SJCRH30 (cell line): ENCODE measurements at regions not wholly inside any gene's neighbourhood (a gene's known extent, or its start where the extent isn't known, plus 50 kb on each side); places are given as distances from the start of the nearest gene placed in this dataset.
"Not testable (repeated sequence)": the region's sequence is repeated elsewhere in the genome, so short reads cannot be mapped to it uniquely, and the experiment has no call there.

Source experiments
- DNase-seq, 2 experiments: peaks; one replicate each; pipeline ENCODE4 v3.0.0-alpha.2; 2015 to 2020
- H3K27ac ChIP-seq: fragments of 250-450 bp; sonication (Bioruptor Pico); 2 replicates; pipeline ENCODE4 v1.5.1; 2020; ENCODE audit warnings: mild to moderate bottlenecking, moderate library complexity
- H3K27me3 ChIP-seq: fragments of 250-450 bp; sonication (Bioruptor Pico); 2 replicates; pipeline ENCODE4 v1.5.1; 2020; ENCODE audit warnings: mild to moderate bottlenecking, moderate library complexity
- H3K36me3 ChIP-seq: fragments of 250-450 bp; sonication (Bioruptor Pico); 2 replicates; pipeline ENCODE4 v1.5.1; 2020; ENCODE audit warnings: mild to moderate bottlenecking, moderate library complexity
- H3K4me1 ChIP-seq: fragments of 250-450 bp; sonication (Bioruptor Pico); 2 replicates; pipeline ENCODE4 v1.5.1; 2020; ENCODE audit warnings: mild to moderate bottlenecking, moderate library complexity
- H3K4me3 ChIP-seq: fragments of 250-450 bp; sonication (Bioruptor Pico); 2 replicates; pipeline ENCODE4 v1.5.1; 2020; ENCODE audit warnings: mild to moderate bottlenecking, moderate library complexity
- H3K9me3 ChIP-seq: fragments of 250-450 bp; sonication (Bioruptor Pico); replicated peaks from 2 replicates; pipeline ENCODE4 v1.5.1; 2020; ENCODE audit warnings: mild to moderate bottlenecking, moderate library complexity

DNA sequence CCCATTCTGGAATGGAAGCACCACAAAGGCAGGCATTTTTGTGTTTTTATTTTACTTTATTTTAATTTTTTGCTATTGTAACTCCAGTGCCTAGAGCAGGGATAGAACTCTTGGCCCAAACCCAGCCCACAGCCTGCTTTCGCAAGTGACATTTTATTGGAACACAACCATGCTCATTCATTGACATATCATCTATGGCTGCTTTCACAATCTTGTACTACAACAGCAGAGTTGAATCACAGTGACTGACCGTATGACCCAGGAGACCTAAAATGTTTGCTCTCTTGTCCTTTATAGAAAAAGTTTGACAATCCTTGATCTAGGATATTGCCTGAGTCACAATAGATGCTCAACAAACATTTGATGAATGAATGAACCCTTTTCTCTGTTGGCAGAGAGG is 83.9 kb upstream of the ATP1A1 start:
- H3K36me3 ChIP-seq = no peaks in the 10 kb centered on the region
- no peak for DNase-seq
- no peaks in the 10 kb centered on the region for H3K9me3 ChIP-seq
- peaks cover 12% of the 10 kb centered on the region; the same call in 1 of the 2 replicates for H3K4me1 ChIP-seq
- no peak overlapping the region for H3K4me3 ChIP-seq
- H3K27me3 ChIP-seq = no peaks in the 10 kb centered on the region
- no peak overlapping the region for H3K27ac ChIP-seq

DNA sequence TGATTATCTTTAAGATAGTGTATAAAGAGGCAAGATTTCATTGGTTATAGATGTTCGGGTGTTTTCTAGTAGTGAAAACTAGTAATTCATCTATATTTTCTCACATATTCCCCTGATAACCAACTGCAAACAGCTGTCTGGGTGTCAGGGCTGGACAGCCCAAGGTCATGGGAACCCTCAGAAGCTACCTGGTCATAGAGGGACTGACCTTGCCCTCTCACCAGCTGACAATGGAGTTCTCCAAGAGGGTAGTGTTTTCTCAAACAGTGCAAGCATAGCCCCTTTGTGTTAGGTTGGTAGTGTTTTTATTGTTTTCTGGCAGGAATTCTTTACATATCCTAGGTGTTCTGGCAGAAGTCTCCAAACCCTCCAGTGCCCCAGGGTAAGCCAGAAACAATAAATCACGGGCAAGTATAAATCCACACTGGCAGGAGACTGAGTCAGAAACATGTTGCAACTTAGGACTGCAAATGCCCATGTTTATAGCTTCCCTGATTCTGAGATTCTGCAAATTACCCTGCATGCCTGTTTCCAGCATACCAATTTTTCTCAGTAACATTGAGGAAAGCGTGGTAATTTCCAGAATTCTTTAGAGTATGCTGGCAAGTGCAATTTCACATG is 82.8 kb upstream of the ATP1A1 start:
- no peaks in the 10 kb centered on the region for H3K36me3 ChIP-seq
- no peak overlapping the region for H3K4me3 ChIP-seq
- DNase-seq = no peak
- H3K9me3 ChIP-seq = no peaks in the 10 kb centered on the region
- no peak overlapping the region for H3K27ac ChIP-seq
- H3K27me3 ChIP-seq = no peaks in the 10 kb centered on the region
- H3K4me1 ChIP-seq = peaks cover 12% of the 10 kb centered on the region; the same call in 1 of the 2 replicates

DNA sequence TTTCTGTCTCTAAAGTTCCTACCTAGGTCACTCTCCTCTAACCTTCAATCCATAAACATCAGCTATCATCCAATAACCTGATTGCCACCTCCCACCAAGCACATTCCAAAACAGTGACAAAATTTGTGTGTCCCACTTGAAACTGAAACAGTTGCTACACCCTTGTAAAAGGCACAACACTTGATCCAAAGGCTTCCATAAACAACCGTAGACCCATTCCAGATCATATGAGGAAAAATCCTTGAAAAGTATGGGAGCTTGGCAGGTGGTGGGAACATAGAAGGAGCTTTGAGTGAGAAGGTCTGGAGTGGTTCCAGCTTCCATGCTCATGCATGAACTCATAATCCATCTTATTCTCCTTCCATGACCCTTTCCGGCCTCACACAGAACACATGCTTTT is 82.0 kb upstream of the ATP1A1 start:
- H3K27ac ChIP-seq = no peak overlapping the region
- no peak overlapping the region for H3K4me3 ChIP-seq
- H3K27me3 ChIP-seq = no peaks in the 10 kb centered on the region
- no peaks in the 10 kb centered on the region for H3K36me3 ChIP-seq
- H3K4me1 ChIP-seq = peaks cover 10% of the 10 kb centered on the region; the same call in 1 of the 2 replicates
- DNase-seq = no peak
- no peaks in the 10 kb centered on the region for H3K9me3 ChIP-seq

DNA sequence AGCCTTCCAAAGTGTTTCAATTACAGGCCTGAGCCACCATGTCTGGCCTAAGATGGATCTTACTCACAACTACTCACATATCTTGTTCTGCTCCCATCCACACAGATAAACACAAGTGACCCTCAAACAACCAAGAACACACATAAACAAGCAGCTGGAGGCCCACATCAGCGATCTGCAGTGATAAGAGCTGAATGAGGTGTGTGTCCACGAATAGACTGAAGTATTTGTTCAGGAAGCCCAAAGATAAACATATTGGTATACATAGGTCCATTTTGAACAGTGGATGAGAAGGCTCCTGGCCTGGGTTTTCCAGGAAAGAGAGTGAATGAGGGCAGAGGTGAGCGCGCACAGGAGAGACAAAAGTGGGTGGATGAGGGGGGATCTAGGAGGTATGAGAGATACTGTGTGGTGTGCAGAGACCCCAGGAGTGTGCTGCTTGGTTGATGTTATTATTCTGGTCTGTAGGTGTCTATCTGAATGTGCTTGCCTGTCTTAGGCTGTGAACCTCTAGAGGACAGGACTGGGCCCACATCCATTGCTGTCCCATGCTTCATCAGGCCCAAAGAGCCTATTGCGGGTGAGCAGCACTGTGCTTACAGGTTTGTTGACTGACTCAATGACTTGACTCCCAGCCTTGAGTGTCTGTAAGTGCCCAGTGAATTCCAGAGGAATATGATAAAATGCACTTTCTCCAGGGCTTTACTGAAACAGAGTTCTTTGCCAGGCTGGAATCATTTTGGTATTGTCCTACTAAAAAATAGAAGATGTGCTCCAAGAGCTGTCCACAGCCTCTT is 79.9 kb upstream of the ATP1A1 start:
- Histone ChIP-seq H3K9me3 (no peaks in the 10 kb centered on the region), H3K36me3 (no peaks in the 10 kb centered on the region), H3K27me3 (no peaks in the 10 kb centered on the region), H3K4me3 (no peak overlapping the region), H3K27ac (no peak overlapping the region), H3K4me1 (no peaks in the 10 kb centered on the region)
- DNase-seq = no peak

DNA sequence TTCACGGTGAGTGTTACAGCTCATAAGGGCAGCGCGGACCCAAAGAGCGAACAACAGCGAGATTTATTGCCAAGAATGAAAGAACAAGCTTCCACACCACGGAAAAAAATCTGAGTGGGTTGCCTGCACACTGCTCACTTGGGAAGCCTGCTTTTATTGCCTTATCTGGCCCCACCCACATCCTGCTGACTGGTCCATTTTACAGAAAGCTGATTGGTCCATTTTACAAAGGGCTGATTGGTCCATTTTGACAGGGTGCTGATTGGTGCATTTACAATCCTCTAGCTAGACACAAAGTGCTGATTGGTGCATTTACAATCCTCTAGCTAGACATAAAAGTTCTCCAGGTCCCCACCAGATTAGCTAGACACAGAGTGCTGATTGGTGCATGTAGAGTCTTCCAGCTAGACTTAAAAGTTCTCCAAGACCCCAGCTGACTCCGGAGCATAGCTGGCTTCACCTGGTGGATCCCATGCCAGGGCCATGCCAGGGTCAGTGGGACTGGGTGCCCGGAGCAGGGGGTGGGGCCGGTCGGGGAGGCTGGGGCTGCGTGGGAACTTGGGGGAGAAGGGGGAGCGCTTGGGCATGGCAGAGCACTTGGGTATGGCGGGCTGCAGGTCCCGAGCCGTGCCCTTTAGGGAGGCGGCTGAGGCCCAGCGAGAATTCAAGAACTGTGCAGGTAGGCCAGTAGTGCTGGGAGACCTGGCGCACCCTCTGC is 75.4 kb upstream of the ATP1A1 start:
- H3K27ac ChIP-seq = no peak overlapping the region
- no peak overlapping the region for H3K4me3 ChIP-seq
- H3K27me3 ChIP-seq = no peaks in the 10 kb centered on the region
- no peak for DNase-seq
- H3K9me3 ChIP-seq = no peaks in the 10 kb centered on the region
- no peaks in the 10 kb centered on the region for H3K4me1 ChIP-seq
- no peaks in the 10 kb centered on the region for H3K36me3 ChIP-seq

DNA sequence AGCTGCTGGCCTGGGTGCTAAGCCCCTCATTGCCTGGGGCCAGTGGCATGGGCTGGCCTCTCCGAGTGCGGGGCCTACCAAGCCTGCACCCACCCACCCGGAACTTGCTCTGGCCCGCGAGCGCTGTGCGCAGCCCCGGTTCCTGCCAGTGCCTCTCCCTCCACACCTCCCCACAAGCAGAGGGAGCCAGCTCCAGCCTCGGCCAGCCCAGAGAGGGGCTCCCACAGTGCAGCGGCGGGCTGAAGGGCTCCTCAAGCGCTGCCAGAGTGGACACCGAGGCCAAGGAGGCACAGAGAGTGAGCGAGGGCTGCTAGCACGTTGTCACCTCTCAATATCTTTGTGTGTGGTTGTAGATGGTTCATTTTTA is 74.8 kb upstream of the ATP1A1 start:
- H3K4me3 ChIP-seq, H3K27ac ChIP-seq, H3K9me3 ChIP-seq, H3K27me3 ChIP-seq, H3K4me1 ChIP-seq, H3K36me3 ChIP-seq, DNase-seq: not testable (repeated sequence)

DNA sequence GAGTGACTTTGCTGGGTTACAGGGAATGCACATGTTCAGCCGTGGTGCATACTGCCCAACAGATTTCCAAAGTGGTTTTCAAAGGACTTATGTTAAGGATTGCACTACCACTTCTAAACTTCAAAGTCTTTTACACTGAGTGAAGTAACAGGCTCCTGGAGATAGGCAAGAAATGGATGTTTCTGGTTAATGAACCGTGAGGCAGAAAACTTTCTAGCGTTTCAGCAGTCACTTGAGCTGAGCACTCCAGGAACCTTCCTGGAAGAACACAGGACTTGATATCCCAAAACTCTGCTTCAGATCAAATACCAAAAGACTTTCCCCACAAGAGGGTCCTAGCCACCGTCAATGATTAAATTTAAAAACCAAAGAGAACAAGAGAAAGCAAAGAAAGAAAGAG is 74.3 kb upstream of the ATP1A1 start:
- Histone ChIP-seq H3K36me3 (no peaks in the 10 kb centered on the region), H3K9me3 (no peaks in the 10 kb centered on the region), H3K4me3 (no peak overlapping the region), H3K4me1 (no peaks in the 10 kb centered on the region), H3K27me3 (no peaks in the 10 kb centered on the region), H3K27ac (no peak overlapping the region)
- DNase-seq = no peak

DNA sequence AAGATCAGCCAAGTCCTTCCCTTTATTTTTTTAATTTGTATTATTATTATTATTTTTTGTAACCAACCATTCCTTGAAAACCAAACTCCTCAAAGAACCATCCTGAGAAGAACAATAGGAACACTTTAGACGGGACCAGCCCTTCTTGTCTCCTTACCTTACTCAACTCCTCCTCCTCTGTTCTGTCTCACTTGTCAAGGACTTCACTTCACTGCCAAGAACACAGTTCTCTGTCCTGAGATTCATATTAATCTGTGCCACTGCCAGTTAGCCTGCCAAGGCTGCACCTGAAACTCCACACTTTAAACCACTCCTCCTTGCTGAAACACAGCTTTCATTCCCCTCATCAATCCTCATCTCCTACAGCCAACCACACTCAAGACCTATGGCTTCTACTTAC is 73.8 kb upstream of the ATP1A1 start:
- Histone ChIP-seq H3K27ac (no peak overlapping the region), H3K27me3 (no peaks in the 10 kb centered on the region), H3K4me3 (no peak overlapping the region), H3K36me3 (no peaks in the 10 kb centered on the region), H3K4me1 (no peaks in the 10 kb centered on the region), H3K9me3 (no peaks in the 10 kb centered on the region)
- DNase-seq = no peak

DNA sequence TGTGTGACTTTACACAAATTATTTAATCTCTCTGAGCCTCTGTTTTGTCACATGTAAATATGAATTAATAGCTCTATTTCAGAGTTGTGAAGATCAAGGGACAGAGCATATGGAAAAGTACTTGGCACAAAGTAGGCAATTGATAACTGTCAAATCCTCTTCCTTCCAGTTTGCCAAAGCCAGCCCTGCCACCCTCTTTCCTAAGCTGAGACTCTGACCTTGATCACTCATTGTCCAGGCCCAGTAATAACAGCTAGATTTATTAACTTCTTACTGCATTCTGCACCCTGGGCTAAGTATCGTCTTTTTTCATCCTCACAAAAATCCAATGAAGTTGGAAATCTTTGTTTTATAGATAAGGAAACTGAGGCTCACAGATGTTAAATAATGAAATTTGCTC is 70.8 kb upstream of the ATP1A1 start:
- Histone ChIP-seq H3K4me1 (no peaks in the 10 kb centered on the region), H3K27ac (no peak overlapping the region), H3K36me3 (no peaks in the 10 kb centered on the region), H3K27me3 (no peaks in the 10 kb centered on the region), H3K4me3 (no peak overlapping the region), H3K9me3 (0 out of 2 replicates have a peak, but pooled peaks cover 2% of the 10 kb centered on the region)
- DNase-seq = no peak

DNA sequence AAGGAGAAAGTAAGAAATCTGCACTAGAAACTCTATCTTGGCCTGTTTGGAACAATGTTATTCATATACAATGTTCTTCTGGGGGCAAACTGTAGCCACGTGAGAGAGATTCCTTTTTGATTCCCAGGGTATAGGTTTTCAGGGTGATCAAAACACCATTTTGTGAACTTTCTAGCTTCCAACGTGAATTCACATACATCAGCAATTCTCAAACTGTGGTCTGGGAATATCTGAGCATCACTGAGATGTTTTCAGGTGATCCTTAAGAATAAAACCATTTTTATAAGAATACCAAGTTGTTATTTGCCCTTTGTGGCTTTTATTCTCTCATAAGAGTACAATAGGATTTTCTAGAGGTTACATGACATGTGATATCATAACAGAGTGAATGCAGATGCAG is 66.9 kb upstream of the ATP1A1 start:
- 0 out of 2 replicates have a peak, but pooled peaks cover 2% of the 10 kb centered on the region for H3K9me3 ChIP-seq
- H3K4me3 ChIP-seq = no peak overlapping the region
- DNase-seq = no peak
- no peaks in the 10 kb centered on the region for H3K27me3 ChIP-seq
- H3K27ac ChIP-seq = no peak overlapping the region
- H3K36me3 ChIP-seq = no peaks in the 10 kb centered on the region
- H3K4me1 ChIP-seq = no peaks in the 10 kb centered on the region

DNA sequence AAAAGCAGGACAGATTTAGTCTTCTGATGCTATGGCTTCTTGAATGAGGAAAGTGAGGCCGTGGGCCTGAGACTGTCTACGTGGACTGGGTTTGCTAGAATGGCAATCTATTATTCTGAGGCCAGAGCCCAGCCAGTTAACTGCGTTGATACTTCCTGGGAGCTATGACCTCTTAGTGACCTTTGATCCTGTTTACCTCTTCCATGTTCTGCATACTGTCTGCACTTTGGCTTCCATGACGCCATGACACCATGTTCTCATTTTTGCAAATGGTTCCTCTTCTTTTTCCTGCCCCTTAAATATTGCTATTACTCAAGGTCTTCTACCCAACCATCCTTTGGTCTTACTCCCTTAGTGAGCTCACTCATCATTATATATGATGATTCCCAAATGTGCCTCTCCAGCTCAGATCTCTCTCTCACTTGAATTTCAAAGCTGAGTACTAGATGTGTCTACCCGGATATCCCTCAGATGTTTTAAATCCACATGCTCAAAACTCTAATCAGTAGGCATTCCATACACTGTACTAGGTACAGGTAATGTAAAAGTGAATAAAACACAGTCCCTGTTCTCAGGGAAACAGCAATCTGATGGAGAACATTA is 66.1 kb upstream of the ATP1A1 start:
- no peaks in the 10 kb centered on the region for H3K27me3 ChIP-seq
- H3K4me3 ChIP-seq = no peak overlapping the region
- no peak overlapping the region for H3K27ac ChIP-seq
- H3K9me3 ChIP-seq = 0 out of 2 replicates have a peak, but pooled peaks cover 2% of the 10 kb centered on the region
- peaks cover 7% of the 10 kb centered on the region for H3K4me1 ChIP-seq
- no peaks in the 10 kb centered on the region for H3K36me3 ChIP-seq
- DNase-seq = no peak

DNA sequence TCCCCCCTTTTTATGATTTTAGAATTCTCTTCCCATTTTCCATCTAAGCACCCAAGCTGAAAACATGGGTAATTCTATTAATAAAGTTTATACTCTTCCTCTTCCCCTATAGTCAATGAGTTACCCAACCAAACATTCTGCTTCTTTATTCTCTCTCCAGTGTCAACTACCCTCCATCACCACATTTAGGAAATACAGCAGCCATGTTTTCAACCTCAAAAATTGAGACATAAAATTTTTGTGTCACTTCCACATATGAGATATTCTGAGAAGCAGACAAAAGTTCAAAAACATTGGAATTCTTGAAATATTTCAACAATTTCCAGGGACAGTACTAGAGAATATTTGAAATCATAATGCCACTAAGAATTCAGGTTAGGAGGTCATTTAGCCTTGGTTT is 64.8 kb upstream of the ATP1A1 start:
- H3K36me3 ChIP-seq = no peaks in the 10 kb centered on the region
- H3K9me3 ChIP-seq = 0 out of 2 replicates have a peak, but pooled peaks cover 2% of the 10 kb centered on the region
- no peak overlapping the region for H3K4me3 ChIP-seq
- H3K4me1 ChIP-seq = peaks cover 15% of the 10 kb centered on the region
- H3K27ac ChIP-seq = no peak overlapping the region
- DNase-seq = no peak
- H3K27me3 ChIP-seq = no peaks in the 10 kb centered on the region

DNA sequence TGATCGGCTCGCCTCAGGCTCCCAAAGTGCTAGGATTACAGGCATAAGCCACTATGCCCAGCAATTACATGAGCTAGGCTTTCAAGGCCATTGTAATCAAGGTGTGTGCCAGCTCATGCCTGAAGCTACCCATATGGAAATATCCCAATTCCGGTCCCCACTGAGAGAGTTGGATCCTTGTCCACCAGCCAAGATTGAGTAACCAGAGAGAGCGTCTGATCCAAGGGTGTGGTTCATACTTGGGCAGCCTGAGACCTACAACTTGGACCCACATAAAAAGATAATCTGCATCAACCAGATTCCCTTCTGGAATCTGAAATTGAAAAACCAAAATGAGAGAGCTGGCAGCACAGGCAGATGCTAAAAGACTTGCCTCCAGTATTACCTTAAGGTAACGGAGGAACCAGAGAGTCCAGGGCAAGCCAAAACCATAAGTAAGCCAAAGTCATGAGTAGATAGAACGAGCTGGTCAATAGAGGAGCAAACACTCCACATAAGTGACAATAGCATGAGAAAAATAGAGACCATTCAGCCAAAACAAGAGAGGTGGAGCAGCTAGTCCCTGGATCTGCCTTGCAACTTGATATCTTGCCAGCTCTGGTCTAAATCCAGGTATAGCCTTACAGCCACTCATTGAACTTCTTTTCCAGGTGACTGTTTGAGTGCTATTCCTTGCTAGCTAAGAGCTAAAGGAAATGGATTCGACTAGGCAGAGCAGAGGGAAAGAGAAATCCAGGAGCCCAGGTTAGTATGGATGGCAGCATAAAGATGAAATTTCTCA is 63.8 kb upstream of the ATP1A1 start:
- no peak for DNase-seq
- no peaks in the 10 kb centered on the region for H3K36me3 ChIP-seq
- no peaks in the 10 kb centered on the region for H3K27me3 ChIP-seq
- no peak overlapping the region for H3K4me3 ChIP-seq
- H3K9me3 ChIP-seq = 0 out of 2 replicates have a peak, but pooled peaks cover 2% of the 10 kb centered on the region
- H3K27ac ChIP-seq = no peak overlapping the region
- peaks cover 15% of the 10 kb centered on the region for H3K4me1 ChIP-seq

DNA sequence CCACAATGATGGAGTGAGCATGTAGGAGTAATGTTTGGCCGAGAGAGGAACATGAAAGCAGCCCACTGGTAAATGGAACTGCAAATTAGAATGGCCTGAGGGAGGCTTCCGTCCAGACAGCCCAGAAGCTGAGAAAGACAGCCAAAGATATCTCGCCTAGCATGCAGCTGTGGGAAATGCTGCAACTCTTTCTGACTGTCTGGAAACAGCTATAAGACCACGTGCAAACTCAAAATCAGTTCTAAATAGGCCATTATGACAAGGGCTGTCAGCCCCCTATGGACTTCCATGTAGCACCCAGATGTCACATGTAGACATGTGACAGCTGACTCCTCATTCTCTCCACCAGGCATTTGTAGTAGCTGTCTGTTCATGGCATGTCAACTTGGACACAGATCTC is 62.9 kb upstream of the ATP1A1 start:
- H3K27ac ChIP-seq = no peak overlapping the region
- H3K4me1 ChIP-seq = peaks cover 15% of the 10 kb centered on the region
- H3K9me3 ChIP-seq = no peaks in the 10 kb centered on the region
- no peak overlapping the region for H3K4me3 ChIP-seq
- no peaks in the 10 kb centered on the region for H3K36me3 ChIP-seq
- DNase-seq = no peak
- no peaks in the 10 kb centered on the region for H3K27me3 ChIP-seq
